HG02610 (cell line): ENCODE measurements at regions not wholly inside any gene's neighbourhood (a gene's known extent, or its start where the extent isn't known, plus 50 kb on each side); places are given as distances from the start of the nearest gene placed in this dataset.

Experiments
- ATAC-seq: cut with Tn5 transposase; IDR thresholded peaks from one replicate; pipeline ENCODE4 v1.9.1; 2021; ENCODE audit warnings: mild to moderate bottlenecking, moderate library complexity; ENCODE audit not compliant: unreplicated experiment

DNA sequence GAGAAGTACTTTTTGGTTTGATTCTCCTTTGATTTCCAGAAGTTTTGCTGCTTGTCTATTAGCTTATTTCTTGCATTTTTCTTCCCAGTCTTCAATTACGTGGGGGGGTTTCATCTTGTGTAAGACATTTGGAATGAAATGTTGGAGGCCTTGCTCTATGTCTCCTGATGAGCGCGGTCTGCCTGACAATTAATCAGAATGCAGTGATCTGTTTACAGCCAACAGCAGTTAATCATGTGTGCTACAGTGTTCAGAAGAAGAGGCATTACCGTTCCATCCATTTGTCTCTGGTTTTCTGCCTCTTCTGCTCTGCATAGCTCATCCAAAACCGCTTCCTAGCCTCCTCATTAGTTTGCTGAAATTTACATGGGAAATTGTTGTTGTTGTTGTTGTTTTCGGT lies 134.4 kb upstream of the ST6GAL2 start:
- no peak for ATAC-seq

DNA sequence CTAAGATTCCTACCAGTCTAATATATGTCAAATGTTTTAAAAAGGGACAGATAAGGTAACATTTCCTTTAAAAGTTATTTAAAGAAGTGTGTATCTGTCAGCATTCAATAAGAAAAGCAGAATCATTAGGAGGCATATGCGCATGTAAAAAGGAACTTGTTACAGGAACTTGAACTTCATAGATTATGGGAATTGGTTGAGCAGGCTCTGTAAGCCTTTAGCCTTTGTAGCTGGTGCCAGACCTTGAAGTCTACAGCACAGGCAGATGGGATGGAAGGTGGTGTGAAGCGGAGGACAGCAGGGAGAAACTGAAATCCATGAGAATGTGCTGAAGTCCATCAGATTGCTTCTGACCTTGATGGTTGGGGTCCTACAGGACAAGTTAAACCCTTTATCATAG lies 138.3 kb upstream of the ST6GAL2 start:
- ATAC-seq = no peak

- ATAC-seq = no peak
Measured at GRCh38 chr2:107025291-107025857, 139.4 kb upstream of the ST6GAL2 start.

GRCh38 chr2:107025869-107026380 lies 140.0 kb upstream of the ST6GAL2 start:
- no peak for ATAC-seq

- ATAC-seq = no peak
Measured at GRCh38 chr2:107027205-107027604, 141.2 kb upstream of the ST6GAL2 start.

- no peak for ATAC-seq
Measured at GRCh38 chr2:107027810-107028209, 141.8 kb upstream of the ST6GAL2 start.

GRCh38 chr2:107028661-107029060 lies 142.7 kb upstream of the ST6GAL2 start:
- ATAC-seq = no peak

DNA sequence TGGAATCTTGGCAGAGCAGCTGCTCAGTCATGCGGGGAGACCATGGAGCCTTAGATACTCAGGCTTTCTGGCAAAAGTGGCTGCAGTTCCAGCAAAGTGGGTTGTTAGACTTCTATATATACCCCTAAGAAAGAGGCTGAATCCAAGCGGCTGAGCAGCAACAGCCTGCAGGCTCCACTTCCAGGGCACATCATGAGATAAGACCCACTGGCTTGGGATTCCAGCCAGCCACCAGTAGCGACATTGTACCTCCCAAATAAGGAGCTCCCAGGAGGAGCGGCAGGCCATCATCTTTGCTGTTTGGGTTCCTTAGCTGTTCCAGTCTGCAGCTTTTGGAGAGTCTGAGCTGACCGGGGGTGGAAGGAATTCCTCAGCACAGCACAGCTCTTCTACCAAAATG lies 150.3 kb upstream of the ST6GAL2 start:
- ATAC-seq = no peak

- no peak for ATAC-seq
Measured at GRCh38 chr2:107062173-107062572, 176.2 kb upstream of the ST6GAL2 start.

DNA sequence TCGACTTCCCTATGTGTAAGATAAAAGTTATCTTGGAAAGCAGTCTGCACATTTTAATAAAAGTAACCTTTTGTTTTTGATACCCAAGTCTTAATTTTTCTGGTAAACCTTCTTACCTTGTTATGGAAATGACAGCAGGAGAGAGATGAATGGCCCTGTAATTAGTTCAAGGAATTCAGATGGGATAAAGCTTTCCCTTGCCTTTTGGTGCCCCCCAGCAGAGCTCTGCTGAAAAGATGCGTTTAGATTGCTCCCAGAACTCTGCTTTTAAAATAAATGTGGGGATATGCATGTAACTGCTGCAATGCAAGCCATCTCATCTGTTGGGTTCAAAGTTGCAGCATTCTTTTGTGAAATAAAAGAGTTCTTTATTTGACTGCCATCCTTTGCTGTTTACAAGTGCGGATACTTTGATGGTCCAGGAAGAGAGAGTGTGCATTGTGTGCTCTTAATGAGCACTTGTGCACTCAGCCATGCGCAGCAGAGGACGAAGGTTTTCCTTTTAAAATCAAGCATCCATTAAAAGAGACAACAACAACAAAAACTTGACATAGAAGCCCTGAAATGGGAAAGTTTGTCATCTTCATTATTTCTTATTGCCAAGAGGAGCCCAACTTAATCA lies 176.7 kb upstream of the ST6GAL2 start:
- ATAC-seq = no peak

DNA sequence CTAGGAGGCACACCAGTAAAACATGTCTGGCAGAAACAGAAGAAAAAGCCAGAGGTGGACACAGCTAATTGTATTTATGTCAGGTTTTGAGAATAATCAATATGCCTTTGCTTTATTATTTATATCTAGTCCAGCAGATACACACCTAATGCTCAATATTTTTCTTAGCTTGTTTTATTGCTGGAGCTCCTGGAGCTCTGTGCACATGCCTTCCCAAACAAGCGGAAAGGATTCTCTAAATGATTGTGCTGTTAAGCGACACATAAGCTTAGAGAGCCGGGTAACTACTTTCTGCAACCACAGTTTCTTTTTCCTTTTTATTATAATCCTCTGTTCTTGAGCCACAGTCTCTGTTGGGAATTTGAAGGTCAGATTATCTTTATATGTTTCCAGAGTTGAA lies 177.3 kb upstream of the ST6GAL2 start:
- ATAC-seq = no peak

- no peak for ATAC-seq
Measured at GRCh38 chr2:107064750-107065149, 178.8 kb upstream of the ST6GAL2 start.

DNA sequence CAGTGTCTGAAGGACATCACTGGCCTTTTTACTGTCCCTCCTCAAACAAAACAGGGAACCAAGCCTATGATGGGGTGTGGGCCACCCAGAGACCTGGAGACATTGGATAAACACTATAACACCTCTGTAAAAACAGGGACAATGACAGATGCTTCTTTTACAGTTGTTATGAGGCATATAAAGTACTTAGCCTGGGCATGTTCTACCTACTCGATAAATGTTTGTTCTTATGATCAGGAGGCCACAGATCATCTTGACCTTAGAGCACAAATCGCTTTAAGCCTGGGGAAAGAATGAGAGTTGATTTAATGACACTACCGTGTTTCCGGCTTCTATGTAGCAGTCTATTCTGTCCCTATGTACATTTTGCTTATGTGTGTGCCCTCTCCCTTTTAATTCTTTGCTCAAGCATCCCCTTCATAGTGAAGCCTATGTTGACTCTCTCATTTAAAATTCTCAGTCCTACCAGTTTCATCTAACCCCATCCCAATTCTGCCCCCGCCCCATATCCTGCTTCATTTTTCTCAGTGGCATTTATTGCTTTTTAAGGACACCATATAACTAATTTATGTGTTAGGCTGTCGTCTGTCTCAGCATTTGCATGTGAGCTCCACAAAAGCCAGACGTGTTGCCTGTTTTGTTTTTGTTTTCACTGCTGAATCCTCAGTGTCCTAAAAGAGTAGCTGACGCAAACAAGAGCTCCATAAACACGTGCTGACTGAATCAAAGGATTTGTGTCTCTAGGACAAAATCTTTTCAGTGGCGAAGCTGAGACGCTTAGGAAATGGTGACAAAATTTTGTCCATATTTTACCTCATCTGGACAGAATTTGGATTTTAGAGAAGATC lies 182.3 kb upstream of the ST6GAL2 start:
- ATAC-seq = no peak

DNA sequence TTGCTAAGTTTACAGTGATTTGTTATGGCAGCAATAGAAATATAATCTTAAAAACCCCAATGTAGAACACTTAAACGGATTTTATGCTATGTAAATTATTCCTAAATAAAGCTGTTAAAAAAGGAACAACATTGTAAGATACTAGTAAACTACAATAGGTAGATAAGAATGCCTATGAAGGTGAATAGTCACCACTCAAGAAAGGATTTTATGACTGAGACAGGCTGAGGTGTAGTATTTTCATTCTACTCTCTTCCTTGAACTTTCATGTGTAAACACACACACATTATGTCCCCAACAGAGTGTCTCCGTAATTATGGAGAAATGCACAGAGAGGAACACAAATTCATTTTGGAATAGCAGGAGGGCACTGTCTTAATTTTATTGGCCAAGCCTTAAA lies 183.9 kb upstream of the ST6GAL2 start:
- no peak for ATAC-seq

GRCh38 chr2:107072150-107072940 lies 186.4 kb upstream of the ST6GAL2 start:
- no peak for ATAC-seq

- ATAC-seq = no peak
Measured at GRCh38 chr2:107078584-107078983, 192.6 kb upstream of the ST6GAL2 start.

DNA sequence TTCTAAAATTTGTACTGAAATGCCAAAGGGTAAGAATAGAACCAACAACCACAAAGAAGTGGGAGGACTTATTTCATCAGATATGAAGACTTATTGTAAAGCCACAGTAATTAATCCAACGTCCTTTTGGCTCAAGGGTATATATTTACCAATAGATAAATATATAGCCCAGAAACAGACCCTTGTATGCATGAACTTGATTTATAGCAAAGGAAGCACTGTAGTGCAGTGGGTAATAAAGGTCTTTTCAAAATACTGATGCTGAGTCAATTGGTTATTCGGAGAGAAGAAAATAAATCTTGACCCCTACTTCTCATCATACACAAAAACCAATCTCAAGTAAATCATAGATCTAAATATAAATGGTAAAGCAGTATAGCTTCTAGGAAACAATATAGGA lies 200.5 kb upstream of the ST6GAL2 start:
- no peak for ATAC-seq

DNA sequence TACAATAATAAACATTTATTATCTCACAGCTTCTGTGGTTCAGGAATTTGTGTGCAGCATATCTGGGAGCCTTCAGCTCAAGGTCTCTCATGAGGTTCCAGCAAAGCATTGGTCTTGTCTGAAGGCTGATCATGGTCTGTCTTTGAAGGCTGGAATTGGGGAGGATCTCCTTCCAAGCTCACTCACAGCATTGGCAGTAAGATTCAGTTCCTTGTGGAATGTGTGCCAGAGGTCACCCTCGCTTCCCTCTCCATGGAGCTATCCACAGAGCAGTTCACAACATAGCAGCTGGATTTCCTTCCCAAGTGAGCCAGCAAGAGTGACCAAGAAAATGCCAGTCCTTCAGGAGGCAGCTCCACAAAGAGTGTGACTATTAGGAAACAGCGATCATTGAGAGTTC lies 202.2 kb upstream of the ST6GAL2 start:
- ATAC-seq = no peak

GRCh38 chr2:107091163-107091864 lies 205.3 kb upstream of the ST6GAL2 start:
- ATAC-seq = no peak

DNA sequence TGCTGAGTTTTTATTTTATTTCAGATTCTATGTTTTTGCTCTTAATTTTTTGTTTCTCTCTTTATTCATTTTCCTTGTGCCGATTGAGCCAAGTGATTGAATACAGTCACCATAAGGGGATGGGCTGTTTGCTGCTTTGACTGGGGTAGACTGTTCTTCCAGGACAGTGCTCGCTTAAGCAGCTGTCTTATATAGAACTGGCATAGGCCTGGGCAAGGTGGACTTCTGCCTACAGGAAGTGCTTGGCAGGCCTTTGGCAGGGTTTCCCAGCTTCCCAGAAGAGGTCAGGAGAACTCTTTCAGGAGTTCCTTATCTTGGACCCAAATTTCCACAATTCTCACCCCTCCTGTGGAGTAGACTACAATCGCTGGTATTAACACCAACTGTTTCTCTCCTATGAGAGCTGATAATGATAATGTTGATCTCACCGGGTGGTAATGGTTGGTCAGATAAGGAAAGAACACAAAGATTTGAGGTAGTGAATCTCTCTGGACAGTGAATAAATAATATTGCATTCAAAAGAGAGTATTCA lies 207.5 kb upstream of the ST6GAL2 start:
- ATAC-seq = no peak
